Mesenchymal stem cell (in vitro differentiated cells and primary cell): ENCODE measurements at regions not wholly inside any gene's neighbourhood (a gene's known extent, or its start where the extent isn't known, plus 50 kb on each side); places are given as distances from the start of the nearest gene placed in this dataset.

Source experiments
- DNase-seq: peaks from one replicate; pipeline ENCODE4 v3.0.0-alpha.2; 2013
- H2AFZ ChIP-seq: one replicate; pipeline ENCODE4 v1.6.1; 2013; ENCODE audit warnings: low read depth, mild to moderate bottlenecking, control low read depth, inconsistent platforms, low read length, moderate library complexity
- H2AK5ac ChIP-seq: 2 replicates; pipeline ENCODE4 v1.6.1; 2013; ENCODE audit warnings: low read length, moderate library complexity, mild to moderate bottlenecking, inconsistent platforms; ENCODE audit not compliant: severe bottlenecking
- H2BK120ac ChIP-seq: one replicate; pipeline ENCODE4 v1.6.1; 2013; ENCODE audit warnings: low read depth, mild to moderate bottlenecking, inconsistent platforms, low read length, moderate library complexity
- H2BK12ac ChIP-seq, 2 experiments: one replicate each; pipeline ENCODE4 v1.6.1; 2013; ENCODE audit warnings: inconsistent platforms in 2 of 2, low read length in 2 of 2, mild to moderate bottlenecking in 2 of 2, moderate library complexity in 2 of 2, control low read depth in 1 of 2
- H2BK15ac ChIP-seq: one replicate; pipeline ENCODE4 v1.6.1; 2013; ENCODE audit warnings: mild to moderate bottlenecking, low read depth, inconsistent platforms; ENCODE audit not compliant: poor library complexity, severe bottlenecking
- H2BK5ac ChIP-seq: 2 replicates; pipeline ENCODE4 v1.6.1; 2013; ENCODE audit warnings: low read depth, mild to moderate bottlenecking, low read length, control low read depth, inconsistent platforms; ENCODE audit not compliant: poor library complexity, severe bottlenecking
- H3K14ac ChIP-seq, 2 experiments: one replicate each; pipeline ENCODE4 v1.6.1; 2013; ENCODE audit warnings: inconsistent platforms in 2 of 2, low read length in 2 of 2, control low read depth in 1 of 2, mild to moderate bottlenecking in 1 of 2, moderate library complexity in 1 of 2
- H3K18ac ChIP-seq, 2 experiments: one replicate each; pipeline ENCODE4 v1.6.1; 2013; ENCODE audit warnings: inconsistent platforms in 2 of 2, low read length in 2 of 2, control low read depth in 1 of 2, low read depth in 1 of 2, mild to moderate bottlenecking in 1 of 2
- H3K23ac ChIP-seq, 2 experiments: one replicate each; pipeline ENCODE4 v1.6.1; 2013; ENCODE audit warnings: inconsistent platforms in 2 of 2, low read length in 2 of 2, mild to moderate bottlenecking in 2 of 2, moderate library complexity in 2 of 2, control low read depth in 1 of 2
- H3K27ac ChIP-seq: 2 replicates; pipeline ENCODE4 v1.5.1; 2013; ENCODE audit warnings: mild to moderate bottlenecking, moderate library complexity, low read length, control low read depth, inconsistent platforms; ENCODE audit not compliant: poor library complexity, severe bottlenecking
- H3K27me3 ChIP-seq, 2 experiments: 2 replicates each; pipeline versions ENCODE4 v1.6.1 to v1.7.0; 2013; ENCODE audit warnings: low read length in 2 of 2, mild to moderate bottlenecking in 2 of 2, moderate library complexity in 2 of 2, control low read depth in 1 of 2, inconsistent platforms in 1 of 2; ENCODE audit not compliant: control insufficient read depth in 1 of 2, insufficient read depth in 1 of 2
- H3K36me3 ChIP-seq, 2 experiments: 2 replicates each; pipeline versions ENCODE4 v1.6.1 to v1.7.0; 2013; ENCODE audit warnings: low read length in 2 of 2, control low read depth in 1 of 2, inconsistent platforms in 1 of 2, low read depth in 1 of 2, mild to moderate bottlenecking in 1 of 2; ENCODE audit not compliant: insufficient read depth in 2 of 2, control insufficient read depth in 1 of 2
- H3K4ac ChIP-seq, 2 experiments: one replicate each; pipeline ENCODE4 v1.6.1; 2013; ENCODE audit warnings: inconsistent platforms in 2 of 2, low read length in 2 of 2, mild to moderate bottlenecking in 2 of 2, moderate library complexity in 2 of 2, control low read depth in 1 of 2, low read depth in 1 of 2
- H3K4me1 ChIP-seq: 2 replicates; pipeline ENCODE4 v1.6.1; 2013; ENCODE audit warnings: low read depth, low read length, control low read depth; ENCODE audit not compliant: control insufficient read depth, insufficient read depth
- H3K4me2 ChIP-seq: 2 replicates; pipeline ENCODE4 v1.6.1; 2013; ENCODE audit warnings: low read length, mild to moderate bottlenecking, inconsistent platforms; ENCODE audit not compliant: poor library complexity, severe bottlenecking
- H3K4me3 ChIP-seq, 2 experiments: 2 replicates each; pipeline versions ENCODE4 v1.5.1 to v1.7.0; 2013; ENCODE audit warnings: low read length in 2 of 2, mild to moderate bottlenecking in 2 of 2, control low read depth in 1 of 2, low read depth in 1 of 2; ENCODE audit not compliant: insufficient read depth in 1 of 2
- H3K79me1 ChIP-seq: replicated peaks from 2 replicates; pipeline ENCODE4 v1.6.1; 2013; ENCODE audit warnings: mild to moderate bottlenecking, control low read depth, low read length, inconsistent platforms; ENCODE audit not compliant: poor library complexity, severe bottlenecking
- H3K9ac ChIP-seq: 2 replicates; pipeline ENCODE4 v1.7.0; 2013; ENCODE audit warnings: mild to moderate bottlenecking, low read length, moderate library complexity
- H3K9me3 ChIP-seq: 2 replicates; pipeline ENCODE4 v1.7.0; 2013; ENCODE audit warnings: mild to moderate bottlenecking, low read length; ENCODE audit not compliant: control insufficient read depth
- H4K8ac ChIP-seq: one replicate; pipeline ENCODE4 v1.6.1; 2013; ENCODE audit warnings: inconsistent platforms, mild to moderate bottlenecking, low read length, moderate library complexity
- H4K91ac ChIP-seq: one replicate; pipeline ENCODE4 v1.6.1; 2013; ENCODE audit warnings: mild to moderate bottlenecking, low read length, inconsistent platforms
- WGBS: methylation state at CpG from one replicate; pipeline ENCODE4 v1.1.7; 2013; ENCODE audit warnings: mixed read lengths; 5-methylcytosine and 5-hydroxymethylcytosine counted together

- H2BK120ac ChIP-seq = no peak overlapping the region
- WGBS = 76% methylated on average over 8 of the region's 8 CpGs
- no peak overlapping the region for H3K27ac ChIP-seq
- peaks cover under 1% of the 10 kb centered on the region for H3K9me3 ChIP-seq
- no peak overlapping the region for H3K4me2 ChIP-seq
- no peaks in the 10 kb centered on the region for H3K79me1 ChIP-seq
- H3K27me3 ChIP-seq = peaks cover 0 to 4% of the 10 kb centered on the region in 2 experiments
- no peak overlapping the region for H3K4ac ChIP-seq
- no peak overlapping the region for H2BK12ac ChIP-seq
- no peak overlapping the region for H3K9ac ChIP-seq
- H2BK15ac ChIP-seq = no peak overlapping the region
- no peak overlapping the region for H3K18ac ChIP-seq
- H2AK5ac ChIP-seq = no peak overlapping the region
- H3K23ac ChIP-seq = no peak overlapping the region
- no peak overlapping the region for H4K8ac ChIP-seq
- DNase-seq = no peak
- H2BK5ac ChIP-seq = no peak overlapping the region
- H3K14ac ChIP-seq = no peak overlapping the region
- no peak overlapping the region for H4K91ac ChIP-seq
- H2AFZ ChIP-seq = no peak overlapping the region
- no peaks in the 10 kb centered on the region for H3K4me1 ChIP-seq
- no peaks in the 10 kb centered on the region for H3K36me3 ChIP-seq
- H3K4me3 ChIP-seq = no peak overlapping the region
Observed at GRCh38 chr16:17632667-17633066, 161.9 kb upstream of the XYLT1 start.

- WGBS = 72% methylated on average over 3 of the region's 5 CpGs
- no peaks in the 10 kb centered on the region for H3K27me3 ChIP-seq
- H4K91ac ChIP-seq = no peak overlapping the region
- H4K8ac ChIP-seq = no peak overlapping the region
- H3K23ac ChIP-seq = no peak overlapping the region
- no peak overlapping the region for H3K18ac ChIP-seq
- no peaks in the 10 kb centered on the region for H3K36me3 ChIP-seq
- H3K27ac ChIP-seq = no peak overlapping the region
- H3K9ac ChIP-seq = no peak overlapping the region
- H2AK5ac ChIP-seq = no peak overlapping the region
- no peaks in the 10 kb centered on the region for H3K4me1 ChIP-seq
- no peak overlapping the region for H2BK5ac ChIP-seq
- no peak overlapping the region for H3K14ac ChIP-seq
- no peak overlapping the region for H3K4ac ChIP-seq
- no peaks in the 10 kb centered on the region for H3K79me1 ChIP-seq
- H3K4me2 ChIP-seq = no peak overlapping the region
- H2BK12ac ChIP-seq = no peak overlapping the region
- peaks cover 20% of the 10 kb centered on the region for H3K9me3 ChIP-seq
- no peak overlapping the region for H2BK120ac ChIP-seq
- no peak overlapping the region for H2AFZ ChIP-seq
- DNase-seq = no peak
- H2BK15ac ChIP-seq = no peak overlapping the region
- no peak overlapping the region for H3K4me3 ChIP-seq
Observed at GRCh38 chr16:17629936-17630335, 159.2 kb upstream of the XYLT1 start.

- Histone ChIP-seq H3K9ac (no peak overlapping the region), H2AFZ (no peak overlapping the region), H3K4me3 (no peak overlapping the region), H3K27ac (no peak overlapping the region), H3K4ac (no peak overlapping the region), H3K4me2 (no peak overlapping the region), H3K36me3 (no peaks in the 10 kb centered on the region), H2BK5ac (no peak overlapping the region), H2BK120ac (no peak overlapping the region), H3K79me1 (no peaks in the 10 kb centered on the region), H2AK5ac (no peak overlapping the region), H4K8ac (no peak overlapping the region), H3K23ac (no peak overlapping the region), H4K91ac (no peak overlapping the region), H3K9me3 (peaks cover 25% of the 10 kb centered on the region), H3K4me1 (no peaks in the 10 kb centered on the region), H2BK15ac (no peak overlapping the region), H3K27me3 (no peaks in the 10 kb centered on the region), H2BK12ac (no peak overlapping the region), H3K14ac (no peak overlapping the region), H3K18ac (no peak overlapping the region)
- DNase-seq = no peak
- WGBS = 58% methylated on average over 1 of the region's 1 CpG
Observed at GRCh38 chr16:17628983-17629382, 158.2 kb upstream of the XYLT1 start.

- H3K4me2 ChIP-seq = no peak overlapping the region
- no peak overlapping the region for H2BK120ac ChIP-seq
- H3K27me3 ChIP-seq = no peaks in the 10 kb centered on the region
- no peaks in the 10 kb centered on the region for H3K4me1 ChIP-seq
- H3K27ac ChIP-seq = no peak overlapping the region
- no peak overlapping the region for H2AFZ ChIP-seq
- no peak overlapping the region for H3K14ac ChIP-seq
- no peak overlapping the region for H3K18ac ChIP-seq
- DNase-seq = no peak
- no peak overlapping the region for H2BK5ac ChIP-seq
- H3K23ac ChIP-seq = no peak overlapping the region
- no peak overlapping the region for H3K4me3 ChIP-seq
- no peak overlapping the region for H3K4ac ChIP-seq
- H2AK5ac ChIP-seq = no peak overlapping the region
- no peaks in the 10 kb centered on the region for H3K36me3 ChIP-seq
- H2BK12ac ChIP-seq = no peak overlapping the region
- peaks cover 22% of the 10 kb centered on the region for H3K9me3 ChIP-seq
- H4K91ac ChIP-seq = no peak overlapping the region
- H3K79me1 ChIP-seq = no peaks in the 10 kb centered on the region
- no peak overlapping the region for H3K9ac ChIP-seq
- WGBS = 69% methylated on average over 2 of the region's 3 CpGs
- H4K8ac ChIP-seq = no peak overlapping the region
- H2BK15ac ChIP-seq = no peak overlapping the region
Observed at GRCh38 chr16:17622366-17622765, 151.6 kb upstream of the XYLT1 start.
